HG03103 (cell line): ENCODE measurements at regions not wholly inside any gene's neighbourhood (a gene's known extent, or its start where the extent isn't known, plus 50 kb on each side); places are given as distances from the start of the nearest gene placed in this dataset.
A peak's percentile ranks its signal among the peaks of the same experiment; 100 is the strongest.

Source experiments
- ATAC-seq: cut with Tn5 transposase; IDR thresholded peaks from one replicate; pipeline ENCODE4 v1.9.1; 2021; ENCODE audit warnings: low read depth; ENCODE audit not compliant: unreplicated experiment

GRCh38 chr5:92484484-92484883 is 1096.5 kb downstream of the NR2F1-AS1 start:
- ATAC-seq, result no peak

GRCh38 chr5:92472981-92473566 is 1090.0 kb upstream of the ARRDC3 start:
- no peak for ATAC-seq

GRCh38 chr5:92471861-92472260 is 1088.7 kb upstream of the ARRDC3 start:
- ATAC-seq, result no peak

GRCh38 chr5:92470770-92471169 is 1087.7 kb upstream of the ARRDC3 start:
- no peak for ATAC-seq

GRCh38 chr5:92468295-92468694 is 1085.2 kb upstream of the ARRDC3 start:
- ATAC-seq, result no peak

GRCh38 chr5:92467695-92468094 is 1084.6 kb upstream of the ARRDC3 start:
- ATAC-seq, result no peak

- ATAC-seq, result no peak
Observed at GRCh38 chr5:92460505-92460904, 1077.4 kb upstream of the ARRDC3 start.

GRCh38 chr5:92459654-92460053 is 1076.5 kb upstream of the ARRDC3 start:
- ATAC-seq, result no peak

GRCh38 chr5:92455011-92455410 is 1071.9 kb upstream of the ARRDC3 start:
- ATAC-seq, result peak; percentile 100

- ATAC-seq, result no peak
Observed at GRCh38 chr5:92444888-92445287, 1061.8 kb upstream of the ARRDC3 start.

GRCh38 chr5:92435781-92436180 is 1052.7 kb upstream of the ARRDC3 start:
- ATAC-seq, result no peak

GRCh38 chr5:92429646-92430045 is 1046.5 kb upstream of the ARRDC3 start:
- no peak for ATAC-seq

- no peak for ATAC-seq
Observed at GRCh38 chr5:92428415-92428814, 1045.3 kb upstream of the ARRDC3 start.

GRCh38 chr5:92424785-92425426 is 1041.8 kb upstream of the ARRDC3 start:
- no peak for ATAC-seq

- no peak for ATAC-seq
Observed at GRCh38 chr5:92421942-92422341, 1038.8 kb upstream of the ARRDC3 start.

GRCh38 chr5:92421196-92421595 is 1038.1 kb upstream of the ARRDC3 start:
- no peak for ATAC-seq

- no peak for ATAC-seq
Observed at GRCh38 chr5:92419261-92419660, 1036.1 kb upstream of the ARRDC3 start.

- ATAC-seq, result no peak
Observed at GRCh38 chr5:92418341-92418740, 1035.2 kb upstream of the ARRDC3 start.

GRCh38 chr5:92409134-92409533 is 1026.0 kb upstream of the ARRDC3 start:
- ATAC-seq, result no peak

- no peak for ATAC-seq
Observed at GRCh38 chr5:92402956-92403702, 1020.0 kb upstream of the ARRDC3 start.

GRCh38 chr5:92402045-92402444 is 1018.9 kb upstream of the ARRDC3 start:
- no peak for ATAC-seq

- ATAC-seq, result no peak
Observed at GRCh38 chr5:92401492-92401891, 1018.4 kb upstream of the ARRDC3 start.
